ENCODE measurements at regions not wholly inside any gene's neighbourhood (a gene's known extent, or its start where the extent isn't known, plus 50 kb on each side); places are given as distances from the start of the nearest gene placed in this dataset.

- TF ChIP-seq SETDB1 (IDR thresholded peaks at IDR 0.05; ENCODE audit: insufficient read length, low read length) (no peak), CTCF (tag by site-specific recombination; IDR thresholded peaks at IDR 0.05) (no peak)
These were observed 287.0 kb upstream of the RIMS1 start for GRCh38 chr6:71599359-71599758.
